CD14-positive monocyte (primary cell): ENCODE measurements at regions not wholly inside any gene's neighbourhood (a gene's known extent, or its start where the extent isn't known, plus 50 kb on each side); places are given as distances from the start of the nearest gene placed in this dataset.

Source experiments
- DNase-seq, 3 donors: peaks; one replicate each; pipeline ENCODE4 v3.0.0-alpha.2; 2011 to 2022
- H2AFZ ChIP-seq: 2 replicates; pipeline ENCODE4 v1.6.0; 2012; ENCODE audit warnings: mild to moderate bottlenecking, low read depth, low read length, inconsistent platforms; ENCODE audit not compliant: insufficient read depth, poor library complexity, severe bottlenecking
- H3K27ac ChIP-seq, 2 donors: 1 replicate in 1 of 2; 2 replicates in 1 of 2; pipeline ENCODE4 v1.5.1; 2012 to 2013; ENCODE audit warnings: low read length in 2 of 2, control low read depth in 1 of 2, inconsistent platforms in 1 of 2, low read depth in 1 of 2, mild to moderate bottlenecking in 1 of 2
- H3K27me3 ChIP-seq, 2 donors: one replicate each; pipeline versions ENCODE4 v1.6.0 to v1.6.1; 2011 to 2013; ENCODE audit warnings: low read length in 2 of 2; ENCODE audit not compliant: control insufficient read depth in 2 of 2, insufficient read depth in 2 of 2
- H3K36me3 ChIP-seq, 2 donors: replicated peaks in 1 of 2; 1 replicate in 1 of 2; 2 replicates in 1 of 2; pipeline versions ENCODE4 v1.5.1 to v1.6.1; 2012 to 2013; ENCODE audit warnings: low read length in 2 of 2, control low read depth in 1 of 2, inconsistent platforms in 1 of 2, mild to moderate bottlenecking in 1 of 2; ENCODE audit not compliant: insufficient read depth in 2 of 2, control insufficient read depth in 1 of 2
- H3K4me1 ChIP-seq, 2 donors: 1 replicate in 1 of 2; 2 replicates in 1 of 2; pipeline versions ENCODE4 v1.5.1 to v1.6.1; 2012 to 2013; ENCODE audit warnings: low read length in 2 of 2, control low read depth in 1 of 2, inconsistent platforms in 1 of 2, mild to moderate bottlenecking in 1 of 2, moderate library complexity in 1 of 2; ENCODE audit not compliant: insufficient read depth in 2 of 2, control insufficient read depth in 1 of 2
- H3K4me2 ChIP-seq: replicated peaks from 2 replicates; pipeline ENCODE3; 2012; ENCODE audit warnings: low read length, moderate library complexity, mild to moderate bottlenecking; ENCODE audit not compliant: poor library complexity, severe bottlenecking; ENCODE audit errors: extremely low read depth
- H3K4me3 ChIP-seq, 3 experiments: fragments of 200-600 bp in 1 of 3; sonication (generic) in 1 of 3; replicated peaks in 1 of 3; 1 replicate in 2 of 3; 2 replicates in 1 of 3; pipeline ENCODE4 v1.5.1; 2011 to 2013; ENCODE audit warnings: low read length in 3 of 3, mild to moderate bottlenecking in 3 of 3, control low read depth in 2 of 3, low read depth in 2 of 3, inconsistent platforms in 1 of 3, moderate library complexity in 1 of 3
- H3K79me2 ChIP-seq: 2 replicates; pipeline ENCODE4 v1.6.0; 2012; ENCODE audit warnings: mild to moderate bottlenecking, control low read depth, inconsistent platforms, low read length, moderate library complexity; ENCODE audit not compliant: insufficient read depth
- H3K9ac ChIP-seq: 2 replicates; pipeline ENCODE4 v1.6.0; 2017; ENCODE audit warnings: low read length, mild to moderate bottlenecking; ENCODE audit not compliant: insufficient read depth, poor library complexity, severe bottlenecking
- H3K9me3 ChIP-seq, 2 donors: replicated peaks in 1 of 2; 1 replicate in 1 of 2; 2 replicates in 1 of 2; pipeline versions ENCODE4 v1.5.1 to v1.6.1; 2012 to 2013; ENCODE audit warnings: low read length in 2 of 2, control low read depth in 1 of 2; ENCODE audit not compliant: control insufficient read depth in 1 of 2, insufficient read depth in 1 of 2
- H4K20me1 ChIP-seq: 2 replicates; pipeline ENCODE4 v1.6.0; 2012; ENCODE audit warnings: mild to moderate bottlenecking, low read length, control low read depth, moderate library complexity; ENCODE audit not compliant: insufficient read depth
- H3K27ac Mint-ChIP-seq, 7 donors: one replicate each; pipeline ENCODE4 v1.8.0; 2020; ENCODE audit warnings: mild to moderate bottlenecking in 7 of 7, mixed read lengths in 7 of 7, moderate library complexity in 6 of 7, inconsistent platforms in 2 of 7
- H3K27me3 Mint-ChIP-seq, 3 donors: one replicate each; pipeline ENCODE4 v1.8.0; 2021 to 2022; ENCODE audit warnings: low read depth in 3 of 3, mild to moderate bottlenecking in 3 of 3, mixed read lengths in 3 of 3, moderate library complexity in 3 of 3, inconsistent platforms in 1 of 3
- H3K36me3 Mint-ChIP-seq, 2 donors: one replicate each; pipeline ENCODE4 v1.8.0; 2020; ENCODE audit warnings: mixed read lengths in 2 of 2, inconsistent platforms in 1 of 2, mild to moderate bottlenecking in 1 of 2
- H3K4me1 Mint-ChIP-seq: one replicate; pipeline ENCODE4 v1.8.0; 2020; ENCODE audit warnings: mild to moderate bottlenecking, mixed read lengths
- H3K4me3 Mint-ChIP-seq, 2 donors: one replicate each; pipeline ENCODE4 v1.8.0; 2020; ENCODE audit warnings: mild to moderate bottlenecking in 2 of 2, mixed read lengths in 2 of 2, moderate library complexity in 1 of 2
- H3K9me3 Mint-ChIP-seq, 7 donors: one replicate each; pipeline ENCODE4 v1.8.0; 2020 to 2022; ENCODE audit warnings: mixed read lengths in 7 of 7, mild to moderate bottlenecking in 6 of 7, moderate library complexity in 6 of 7, inconsistent platforms in 2 of 7
- CTCF ChIP-seq: fragments of 200-600 bp; IDR thresholded peaks from one replicate; pipeline ENCODE4 v1.8.0; 2022; ENCODE audit warnings: antibody characterized with exemption, mild to moderate bottlenecking
- WGBS: methylation state at CpG from one replicate; pipeline ENCODE4 v1.1.5; 2013; ENCODE audit warnings: missing lambda C conversion rate; ENCODE audit not compliant: insufficient coverage; 5-methylcytosine and 5-hydroxymethylcytosine counted together
- intact Hi-C, 2 donors: fragments of 100-400 bp; cut with micrococcal nuclease; formaldehyde crosslinking; loops; one replicate each; pipeline versions ENCODE4 v1.15.0 to v1.15.1; 2023

GRCh38 chr2:12066986-12067385, 320.6 kb downstream of the LPIN1 start:
- H3K27ac Mint-ChIP-seq = no peak overlapping the region
- WGBS = 100% methylated on average over 1 of the region's 1 CpG
- H3K4me2 ChIP-seq = no peak overlapping the region
- no peak overlapping the region for H2AFZ ChIP-seq
- H3K4me1 Mint-ChIP-seq = peaks cover 19% of the 10 kb centered on the region
- TF ChIP-seq CTCF = no peak
- H3K9me3 ChIP-seq = no peaks in the 10 kb centered on the region
- H3K27me3 Mint-ChIP-seq = peaks cover 0 to 6% (median 5%) of the 10 kb centered on the region in 3 donors
- DNase-seq = no peak
- no peak overlapping the region for H3K4me3 Mint-ChIP-seq
- no peaks in the 10 kb centered on the region for H3K36me3 ChIP-seq
- no peak overlapping the region for H3K4me3 ChIP-seq
- no peaks in the 10 kb centered on the region for H3K27me3 ChIP-seq
- H3K4me1 ChIP-seq = peaks cover 0 to 3% of the 10 kb centered on the region in 2 donors
- H3K36me3 Mint-ChIP-seq = no peaks in the 10 kb centered on the region
- H3K79me2 ChIP-seq = no peaks in the 10 kb centered on the region
- no peak overlapping the region for H3K27ac ChIP-seq
- no peaks in the 10 kb centered on the region for H4K20me1 ChIP-seq
- peaks cover 0 to 6% (median 0%) of the 10 kb centered on the region in 7 donors for H3K9me3 Mint-ChIP-seq
- H3K9ac ChIP-seq = no peak overlapping the region
- intact Hi-C loops = no loop called here

- H4K20me1 ChIP-seq = no peaks in the 10 kb centered on the region
- H3K9ac ChIP-seq = no peak overlapping the region
- Mint-ChIP-seq H3K27me3 (peaks cover 0 to 3% (median 2%) of the 10 kb centered on the region in 3 donors), H3K27ac (no peak overlapping the region), H3K36me3 (no peaks in the 10 kb centered on the region), H3K9me3 (peaks cover 0 to 3% (median 0%) of the 10 kb centered on the region in 7 donors), H3K4me3 (no peak overlapping the region), H3K4me1 (peaks cover 21% of the 10 kb centered on the region)
- no peaks in the 10 kb centered on the region for H3K27me3 ChIP-seq
- H3K9me3 ChIP-seq = no peaks in the 10 kb centered on the region
- intact Hi-C loops = no loop called here
- peaks cover 0 to 3% of the 10 kb centered on the region in 2 donors for H3K4me1 ChIP-seq
- H3K79me2 ChIP-seq = no peaks in the 10 kb centered on the region
- H3K27ac ChIP-seq = no peak overlapping the region
- TF ChIP-seq CTCF = no peak
- H3K4me3 ChIP-seq = no peak overlapping the region
- no peaks in the 10 kb centered on the region for H3K36me3 ChIP-seq
- H2AFZ ChIP-seq = no peak overlapping the region
- WGBS = no CpG with 5 or more reads among the region's 6 CpGs
- no peak overlapping the region for H3K4me2 ChIP-seq
- DNase-seq = no peak
Observed at GRCh38 chr2:12068796-12069538, 322.5 kb downstream of the LPIN1 start.
